HEK293T (cell line): ENCODE measurements at regions not wholly inside any gene's neighbourhood (a gene's known extent, or its start where the extent isn't known, plus 50 kb on each side); places are given as distances from the start of the nearest gene placed in this dataset.

Experiments used
- BHLHE40 ChIP-seq: fragments of 450-650 bp; IDR thresholded peaks from 2 replicates; pipeline ENCODE4 v1.6.1; 2016; ENCODE audit warnings: mild to moderate bottlenecking, moderate library complexity, borderline replicate concordance
- NFRKB ChIP-seq: fragments of 450-650 bp; IDR thresholded peaks from 2 replicates; pipeline ENCODE4 v1.6.1; 2016; ENCODE audit warnings: mild to moderate bottlenecking, moderate library complexity

- TF ChIP-seq NFRKB: no peak
- TF ChIP-seq BHLHE40: no peak
These were observed 927.3 kb upstream of the ZNF722 start for GRCh38 chr7:63071396-63071795.
